HG02678 (cell line): ENCODE measurements at regions not wholly inside any gene's neighbourhood (a gene's known extent, or its start where the extent isn't known, plus 50 kb on each side); places are given as distances from the start of the nearest gene placed in this dataset.
A peak's percentile ranks its signal among the peaks of the same experiment; 100 is the strongest.

ENCODE experiments used
- ATAC-seq: cut with Tn5 transposase; IDR thresholded peaks from one replicate; pipeline ENCODE4 v1.9.1; 2021; ENCODE audit warnings: mild to moderate bottlenecking, moderate library complexity; ENCODE audit not compliant: unreplicated experiment

DNA sequence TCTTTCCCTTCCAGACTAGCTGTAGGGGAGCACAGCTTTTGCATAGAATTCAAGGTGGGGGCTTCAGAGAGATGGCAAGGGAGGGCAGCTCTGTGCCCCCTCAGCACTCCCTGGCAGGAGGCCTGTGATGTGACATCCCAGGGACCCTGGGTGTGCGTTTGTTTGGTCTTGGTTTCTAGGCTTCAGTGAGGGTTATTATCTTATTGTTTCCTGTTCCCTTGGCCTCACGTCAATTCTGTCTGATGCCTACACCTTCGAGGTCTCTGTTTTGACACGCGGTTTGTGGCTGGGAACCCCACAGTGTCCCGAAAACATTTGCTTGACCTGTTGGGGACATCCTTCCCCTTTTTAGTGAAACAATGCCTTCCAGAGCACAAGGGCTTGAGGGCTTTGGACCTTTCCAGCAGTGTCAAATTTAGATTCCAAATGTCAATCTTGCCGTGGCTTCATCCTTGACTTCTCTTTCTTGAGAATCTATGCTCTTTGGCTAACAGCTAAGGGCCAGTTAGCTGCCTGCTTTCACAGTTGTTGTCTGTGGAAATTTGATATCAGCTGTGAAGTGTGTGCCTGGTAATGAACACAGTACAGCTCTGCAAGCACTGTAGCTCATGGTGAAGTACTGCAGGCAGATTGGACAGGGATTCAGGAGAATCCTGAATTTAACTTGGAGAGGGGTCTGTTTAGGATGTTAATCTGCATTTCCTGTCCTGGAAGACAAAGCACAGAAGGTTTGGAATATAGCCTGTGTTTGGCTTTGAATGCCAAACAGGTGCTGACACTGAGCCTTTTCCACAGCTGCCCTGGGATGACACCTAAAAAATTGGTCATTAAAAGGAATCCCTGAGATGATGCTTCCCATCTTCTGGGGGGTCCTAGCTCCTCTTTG lies 108.2 kb upstream of the CXCR4 start:
- ATAC-seq, result peak; percentile 60

DNA sequence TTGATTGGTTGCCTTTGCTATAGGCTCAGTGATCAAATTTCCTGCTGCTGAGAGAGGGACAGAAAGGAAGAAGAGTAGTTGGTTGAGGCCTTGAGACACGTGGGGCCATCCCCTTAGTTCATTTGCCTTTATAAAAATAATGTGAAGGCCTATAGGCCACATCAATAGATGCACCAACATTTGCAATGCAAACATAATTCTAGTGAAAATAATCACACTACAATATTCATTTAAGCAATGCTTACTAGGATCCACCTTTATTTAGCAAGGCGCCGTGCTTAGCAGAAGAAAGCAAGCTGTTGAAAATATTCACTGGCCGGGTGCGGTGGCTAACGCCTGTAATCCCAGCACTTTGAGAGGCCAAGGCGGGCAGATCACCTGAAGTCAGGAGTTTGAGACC lies 105.3 kb upstream of the CXCR4 start:
- ATAC-seq, result no peak

DNA sequence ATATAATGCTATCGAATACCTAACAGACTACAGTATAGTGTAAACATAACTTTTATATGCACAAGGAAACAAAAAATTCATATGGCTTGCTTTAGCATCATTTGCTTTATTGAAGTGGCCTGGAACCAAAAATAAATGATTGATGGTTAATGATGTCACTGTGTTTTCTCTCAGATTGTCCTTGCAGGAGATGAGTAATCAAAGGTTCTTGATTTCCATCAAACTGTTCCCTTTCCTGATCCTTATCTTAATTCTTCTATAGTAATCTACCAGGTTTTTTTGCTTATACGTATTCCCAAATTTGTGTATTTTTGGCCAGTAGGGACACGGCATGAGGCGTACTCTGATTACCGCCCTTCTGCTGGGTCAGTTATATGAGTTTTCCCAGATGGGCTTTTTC lies 104.9 kb upstream of the CXCR4 start:
- no peak for ATAC-seq

DNA sequence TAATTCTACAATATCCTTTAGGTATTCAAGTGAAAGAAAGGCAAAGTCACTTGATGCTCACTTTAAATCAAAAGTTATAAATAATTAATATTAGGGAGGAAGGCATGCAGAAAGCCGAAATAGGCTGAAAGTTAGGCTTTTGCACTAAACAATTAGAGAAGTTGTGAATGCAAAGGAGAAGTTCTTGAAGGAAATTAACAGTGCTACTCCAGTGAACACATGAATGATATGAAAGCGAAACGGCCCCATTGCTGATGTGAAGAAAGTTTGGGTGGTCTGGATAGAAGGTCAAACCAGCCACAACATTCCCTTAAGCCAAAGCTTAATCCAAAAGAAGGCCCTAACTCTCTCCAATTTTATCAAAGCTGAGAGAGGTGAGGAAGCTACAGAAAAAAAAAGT lies 103.1 kb upstream of the CXCR4 start:
- ATAC-seq, result no peak

GRCh38 chr2:136219963-136220362 lies 102.0 kb upstream of the CXCR4 start:
- no peak for ATAC-seq

- no peak for ATAC-seq
These were observed 101.4 kb upstream of the CXCR4 start for GRCh38 chr2:136219341-136219740.

DNA sequence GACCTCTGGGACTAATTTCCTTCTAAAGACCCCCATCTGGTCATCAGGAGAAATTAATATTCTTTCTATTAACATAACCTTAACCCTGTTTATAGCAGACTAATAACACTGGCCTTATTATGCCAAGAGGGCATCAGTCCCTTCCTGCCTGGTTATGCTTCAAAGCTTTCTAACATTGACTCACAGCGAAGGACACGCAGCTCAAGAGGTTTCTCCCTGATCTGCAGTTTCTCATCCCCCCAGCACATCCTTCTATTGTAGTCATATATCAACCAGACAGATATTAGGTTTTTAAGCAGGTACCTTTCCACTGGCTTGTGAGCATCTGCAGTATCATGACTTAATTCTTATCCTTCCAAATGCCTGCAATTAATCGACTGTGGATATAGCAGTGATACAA lies 100.0 kb upstream of the CXCR4 start:
- ATAC-seq, result no peak

DNA sequence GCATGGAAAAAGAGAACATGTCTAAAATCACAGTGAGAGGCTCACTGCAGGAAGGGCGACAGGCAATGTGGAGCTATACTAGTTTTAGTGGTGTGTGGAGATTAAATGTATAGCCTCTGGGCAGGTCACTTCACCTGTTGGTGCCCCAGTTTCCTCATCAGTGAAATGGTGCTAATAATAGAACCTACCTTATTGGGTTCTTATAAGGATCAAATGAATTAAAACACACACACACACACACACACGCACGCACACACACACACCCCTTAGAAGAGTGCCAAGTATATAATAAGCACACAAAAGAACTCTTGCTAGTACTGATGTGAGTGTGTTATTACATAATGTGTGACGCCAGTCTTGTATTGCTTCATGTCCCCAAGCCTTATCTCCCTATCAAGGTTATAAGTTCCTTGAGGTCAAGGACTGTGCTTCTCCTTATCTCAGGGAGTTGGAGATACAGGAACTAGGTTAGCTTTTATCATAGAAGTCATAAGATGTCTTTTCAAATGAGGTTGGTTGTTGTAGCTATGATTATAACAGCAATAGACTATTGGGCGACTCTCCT lies 98.0 kb upstream of the CXCR4 start:
- no peak for ATAC-seq

- ATAC-seq, result no peak
These were observed 97.5 kb upstream of the CXCR4 start for GRCh38 chr2:136215449-136215848.

DNA sequence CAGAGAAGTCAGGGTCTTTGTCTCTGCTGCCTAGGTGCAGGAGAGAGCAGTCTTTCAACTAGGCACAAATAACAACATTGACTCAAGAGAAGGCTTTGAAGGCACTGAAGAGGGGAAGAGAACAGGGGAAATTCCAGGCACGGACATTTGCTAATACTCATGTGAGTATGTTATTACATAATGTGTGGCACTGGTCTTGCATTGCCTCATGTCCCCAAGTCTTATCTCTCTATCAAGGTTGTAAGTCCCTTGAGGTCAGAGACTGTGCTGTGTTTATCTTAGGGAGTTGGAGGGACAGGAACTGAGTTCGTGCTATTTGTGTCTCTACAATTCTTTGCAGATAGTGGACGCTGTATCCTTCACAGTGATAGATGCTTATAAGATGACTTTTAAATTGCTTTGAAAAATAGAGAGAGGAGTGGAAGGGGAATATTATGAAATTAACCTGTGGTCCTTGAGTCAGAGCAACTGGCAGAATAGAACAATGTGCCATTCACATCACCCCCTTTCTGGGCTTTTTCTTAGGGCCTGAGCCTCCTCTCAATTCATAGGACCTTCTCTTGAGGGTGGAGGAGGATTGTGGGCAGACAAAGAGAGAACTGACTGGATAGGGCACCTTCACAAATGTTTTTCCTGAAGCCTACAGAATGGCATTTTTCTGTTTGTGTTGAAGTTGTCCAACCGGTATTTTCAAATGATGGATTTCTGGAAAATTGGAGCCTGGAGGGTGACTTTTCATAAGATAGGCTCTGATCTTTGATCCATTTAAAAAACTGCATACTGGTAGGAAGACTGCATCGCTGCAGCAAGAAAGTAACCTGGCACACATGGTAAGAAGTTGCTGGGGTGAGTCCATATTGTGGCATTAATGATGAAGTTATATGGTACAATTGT lies 96.6 kb upstream of the CXCR4 start:
- peak; percentile 43 for ATAC-seq

DNA sequence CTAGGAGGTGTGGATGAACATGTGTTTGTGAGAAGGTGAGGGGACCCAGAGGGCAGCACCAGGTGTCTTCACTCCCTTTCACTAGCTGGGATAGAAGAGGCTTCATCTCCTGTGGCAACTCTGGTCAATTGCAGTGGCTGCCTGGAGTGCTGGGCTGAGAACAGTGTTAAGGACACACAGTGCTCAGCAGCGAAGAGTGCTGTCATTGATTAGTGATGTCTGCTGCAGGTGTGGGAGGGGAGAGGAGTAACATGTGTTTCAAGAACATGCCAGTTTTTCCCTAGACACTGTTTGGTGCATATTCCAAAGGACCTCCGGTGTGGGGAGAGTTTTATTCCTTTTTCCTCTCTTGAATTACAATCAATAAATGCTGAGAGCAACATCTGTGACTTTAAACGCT lies 95.9 kb upstream of the CXCR4 start:
- no peak for ATAC-seq

GRCh38 chr2:136212426-136213378 lies 94.8 kb upstream of the CXCR4 start:
- ATAC-seq, result peak; percentile 69

GRCh38 chr2:136211701-136212100 lies 93.8 kb upstream of the CXCR4 start:
- ATAC-seq, result no peak

DNA sequence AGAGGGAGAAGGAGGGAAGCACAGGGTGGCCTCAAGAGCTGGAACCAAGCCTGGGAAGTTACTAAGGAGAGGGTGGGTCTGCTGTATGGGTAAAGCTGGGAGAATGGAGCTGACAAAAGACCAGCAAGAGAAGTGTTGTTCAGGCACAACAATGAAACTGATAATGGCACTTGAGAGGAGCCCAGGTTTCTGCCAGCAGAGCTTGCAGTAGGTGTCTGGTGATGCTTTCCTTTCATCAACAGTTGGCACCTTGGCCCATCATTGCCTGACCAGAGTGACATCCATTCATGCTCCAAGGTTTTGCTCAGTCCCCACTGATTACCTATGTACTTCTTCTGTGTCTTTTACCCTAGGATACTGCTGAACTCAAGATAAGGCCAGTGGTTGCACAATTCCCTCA lies 92.9 kb upstream of the CXCR4 start:
- no peak for ATAC-seq

DNA sequence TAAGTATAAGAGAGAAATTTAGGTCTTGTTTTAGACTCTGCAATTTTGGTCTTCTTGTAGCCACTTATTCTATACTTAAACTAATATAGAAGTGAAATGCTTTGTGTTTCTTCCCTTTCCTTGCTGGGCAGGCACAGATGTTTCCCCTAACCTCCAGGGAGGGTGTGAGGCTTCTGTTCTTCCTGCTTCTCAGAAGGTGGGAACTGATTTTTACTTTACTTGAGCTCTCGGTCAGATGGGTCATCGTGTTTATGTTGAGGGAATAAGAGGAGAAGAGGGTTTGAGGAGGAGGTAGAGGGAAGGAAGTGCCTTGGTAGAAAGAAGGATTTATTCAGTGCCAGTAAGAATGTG lies 92.5 kb upstream of the CXCR4 start:
- no peak for ATAC-seq

GRCh38 chr2:136209561-136210454 lies 91.9 kb upstream of the CXCR4 start:
- no peak for ATAC-seq

DNA sequence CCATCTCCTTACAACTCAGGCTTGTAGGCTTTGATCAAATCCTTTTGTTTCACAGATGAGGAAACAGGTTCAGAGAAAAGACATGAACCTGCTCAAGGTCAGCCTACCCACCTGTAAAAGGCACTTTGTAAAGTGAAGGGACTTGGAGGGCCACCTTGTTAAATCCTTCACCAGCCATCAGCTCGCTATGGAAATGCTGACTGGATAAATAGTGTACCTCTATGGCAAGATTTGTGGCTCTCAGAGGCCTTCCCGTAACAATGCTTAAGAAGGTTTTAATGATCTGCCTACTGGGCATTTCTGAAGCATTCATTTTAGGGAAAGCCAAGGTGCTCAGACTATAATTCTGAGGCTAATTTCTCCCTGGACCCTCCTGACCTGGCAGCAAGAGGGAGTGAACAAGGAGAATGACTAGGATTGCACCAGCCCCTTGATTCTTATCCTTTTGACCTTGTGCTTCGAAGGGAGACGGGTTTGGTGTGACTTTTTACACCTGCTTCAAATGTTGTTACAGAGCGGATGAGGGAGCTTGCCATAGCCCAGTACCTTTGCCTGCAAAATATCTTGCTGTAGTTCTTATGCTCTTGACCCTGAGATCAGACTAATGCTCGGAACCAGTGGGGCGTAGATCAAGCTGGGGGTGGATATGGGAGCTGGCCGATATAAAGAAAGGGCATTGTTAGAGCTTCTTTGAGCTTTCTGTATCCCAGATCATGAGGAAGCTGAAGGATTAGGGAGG lies 90.9 kb upstream of the CXCR4 start:
- ATAC-seq, result no peak

DNA sequence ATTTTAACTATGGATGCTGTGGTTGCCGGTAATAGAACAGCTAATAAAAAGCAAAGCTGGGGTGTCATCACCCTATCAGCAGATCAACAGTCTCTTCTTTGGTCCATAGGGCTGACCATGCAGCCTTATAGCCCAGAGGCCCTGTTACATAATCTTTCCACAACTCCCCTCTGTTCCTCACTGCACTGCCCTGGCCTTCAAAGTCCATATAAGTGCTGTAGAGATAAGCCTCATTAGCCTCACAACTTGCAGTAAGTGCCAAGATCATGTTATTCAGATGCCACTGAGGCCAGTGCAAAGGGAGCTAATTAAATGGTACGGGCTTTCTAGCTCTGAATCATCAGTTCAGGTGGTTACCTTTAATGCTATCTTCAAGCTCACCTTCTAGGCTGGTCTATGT lies 89.7 kb upstream of the CXCR4 start:
- peak; percentile 2 for ATAC-seq
